Prostate gland (tissue), 2 donors: ENCODE measurements at regions not wholly inside any gene's neighbourhood (a gene's known extent, or its start where the extent isn't known, plus 50 kb on each side); places are given as distances from the start of the nearest gene placed in this dataset.

ENCODE experiments used
- DNase-seq: peaks from one replicate; pipeline ENCODE4 v3.0.0-alpha.2; 2019; ENCODE audit warnings: low spot score
- H3K27ac ChIP-seq, 2 donors: fragments of 200-600 bp; sonication (generic); 2 replicates each; pipeline ENCODE4 v1.5.1; 2017 to 2019
- H3K27me3 ChIP-seq: fragments of 200-600 bp; sonication (generic); replicated peaks from 2 replicates; pipeline ENCODE4 v1.5.1; 2019; ENCODE audit not compliant: insufficient read depth
- H3K36me3 ChIP-seq, 2 donors: fragments of 200-600 bp; sonication (generic); 1 replicate in 1 of 2; 2 replicates in 1 of 2; pipeline versions ENCODE4 v1.5.1 to v1.8.1; 2017 to 2019
- H3K4me1 ChIP-seq: fragments of 200-600 bp; sonication (generic); replicated peaks from 2 replicates; pipeline ENCODE4 v1.5.1; 2019
- H3K4me3 ChIP-seq, 2 donors: fragments of 200-600 bp; sonication (generic); 2 replicates each; pipeline ENCODE4 v1.5.1; 2017 to 2019
- H3K9me3 ChIP-seq: fragments of 200-600 bp; sonication (generic); 2 replicates; pipeline ENCODE4 v1.5.1; 2017
- CTCF ChIP-seq, 4 experiments: fragments of 200-600 bp in 2 of 4; fragments of 450-650 bp in 2 of 4; sonication (generic) in 2 of 4; IDR thresholded peaks; 1 replicate in 3 of 4; 2 replicates in 1 of 4; pipeline ENCODE4 v1.5.1; 2016 to 2019; ENCODE audit warnings: antibody characterized with exemption in 4 of 4, mild to moderate bottlenecking in 2 of 4, moderate library complexity in 2 of 4
- POLR2A ChIP-seq: fragments of 450-650 bp; IDR thresholded peaks from one replicate; pipeline ENCODE4 v1.6.1; 2016; ENCODE audit warnings: antibody characterized with exemption, mild to moderate bottlenecking
- POLR2AphosphoS5 ChIP-seq: sonication (generic); formaldehyde crosslinking; IDR thresholded peaks from one replicate; pipeline ENCODE4 v1.6.1; 2017; ENCODE audit warnings: antibody characterized with exemption
- WGBS: methylation state at CpG from one replicate; pipeline ENCODE4 v1.1.5; 2018; 5-methylcytosine and 5-hydroxymethylcytosine counted together
- intact Hi-C: fragments of 100-400 bp; cut with DNase I; formaldehyde crosslinking; loops from one replicate; pipeline ENCODE4 v1.14.2; 2022

GRCh38 chr5:39605588-39606575 lies 181.1 kb upstream of the DAB2 start:
- Histone ChIP-seq H3K27me3 (no peaks in the 10 kb centered on the region), H3K4me1 (no peaks in the 10 kb centered on the region), H3K9me3 (no peaks in the 10 kb centered on the region), H3K4me3 (no peak overlapping the region), H3K27ac (no peak overlapping the region), H3K36me3 (no peaks in the 10 kb centered on the region)
- intact Hi-C loops = no loop called here
- DNase-seq = no peak
- no peak for TF ChIP-seq POLR2A
- TF ChIP-seq POLR2AphosphoS5 = no peak
- no peak for TF ChIP-seq CTCF (IDR thresholded peaks at IDR 0.05)
- WGBS = 62% methylated on average over 5 of the region's 5 CpGs

GRCh38 chr5:39605145-39605544 lies 180.4 kb upstream of the DAB2 start:
- 96% methylated on average over 5 of the region's 5 CpGs for WGBS
- no peak for DNase-seq
- intact Hi-C loops = no loop called here
- Histone ChIP-seq H3K9me3 (no peaks in the 10 kb centered on the region), H3K27me3 (no peaks in the 10 kb centered on the region), H3K4me1 (no peaks in the 10 kb centered on the region), H3K36me3 (no peaks in the 10 kb centered on the region), H3K4me3 (no peak overlapping the region), H3K27ac (no peak overlapping the region)
- TF ChIP-seq CTCF (IDR thresholded peaks at IDR 0.05) (no peak), POLR2A (no peak), POLR2AphosphoS5 (no peak)

GRCh38 chr5:39604491-39604890 lies 179.7 kb upstream of the DAB2 start:
- no peak overlapping the region for H3K4me3 ChIP-seq
- H3K9me3 ChIP-seq = no peaks in the 10 kb centered on the region
- H3K4me1 ChIP-seq = no peaks in the 10 kb centered on the region
- H3K27me3 ChIP-seq = no peaks in the 10 kb centered on the region
- intact Hi-C loops = no loop called here
- no peak overlapping the region for H3K27ac ChIP-seq
- no peaks in the 10 kb centered on the region for H3K36me3 ChIP-seq
- 34% methylated on average over 4 of the region's 4 CpGs for WGBS
- no peak for TF ChIP-seq POLR2AphosphoS5
- no peak for TF ChIP-seq CTCF (IDR thresholded peaks at IDR 0.05)
- no peak for TF ChIP-seq POLR2A
- no peak for DNase-seq

- H3K36me3 ChIP-seq = no peaks in the 10 kb centered on the region
- 34% methylated on average over 5 of the region's 5 CpGs for WGBS
- intact Hi-C loops = no loop called here
- H3K27me3 ChIP-seq = no peaks in the 10 kb centered on the region
- H3K9me3 ChIP-seq = no peaks in the 10 kb centered on the region
- TF ChIP-seq CTCF (IDR thresholded peaks at IDR 0.05) (peak in 3 of 4 experiments; percentile 38 to 47 (median 44)), POLR2AphosphoS5 (no peak), POLR2A (no peak)
- H3K27ac ChIP-seq = no peak overlapping the region
- no peak for DNase-seq
- H3K4me1 ChIP-seq = no peaks in the 10 kb centered on the region
- no peak overlapping the region for H3K4me3 ChIP-seq
Observed at GRCh38 chr5:39599721-39600431, 175.1 kb upstream of the DAB2 start.
